Stomach (tissue), 4 donors: ENCODE measurements at regions not wholly inside any gene's neighbourhood (a gene's known extent, or its start where the extent isn't known, plus 50 kb on each side); places are given as distances from the start of the nearest gene placed in this dataset.

Experiments used
- EP300 ChIP-seq: sonication (generic); formaldehyde crosslinking; IDR thresholded peaks from one replicate; pipeline ENCODE4 v1.6.1; 2017; ENCODE audit warnings: antibody characterized with exemption
- POLR2A ChIP-seq, 4 donors: fragments of 450-650 bp; IDR thresholded peaks; one replicate each; pipeline ENCODE4 v1.6.1; 2016; ENCODE audit warnings: antibody characterized with exemption in 4 of 4, control low read depth in 2 of 4, mild to moderate bottlenecking in 1 of 4, moderate library complexity in 1 of 4
- POLR2AphosphoS5 ChIP-seq, 3 donors: sonication (generic); formaldehyde crosslinking; IDR thresholded peaks; one replicate each; pipeline ENCODE4 v1.6.1; 2016; ENCODE audit warnings: antibody characterized with exemption in 3 of 3
- TF ChIP-seq, protein P1 (sequence below), 7 experiments: fragments of 450-650 bp in 4 of 7; fragments of 200-600 bp in 3 of 7; sonication (generic) in 3 of 7; IDR thresholded peaks; one replicate each; pipeline ENCODE4 v1.5.1; 2016 to 2019; ENCODE audit warnings: antibody characterized with exemption in 7 of 7, control low read depth in 2 of 7, mild to moderate bottlenecking in 1 of 7

- TF ChIP-seq POLR2AphosphoS5 (IDR thresholded peaks at IDR 0.05) (no peak), POLR2A (IDR thresholded peaks at IDR 0.05) (no peak), EP300 (no peak)
- TF ChIP-seq, protein P1, sequence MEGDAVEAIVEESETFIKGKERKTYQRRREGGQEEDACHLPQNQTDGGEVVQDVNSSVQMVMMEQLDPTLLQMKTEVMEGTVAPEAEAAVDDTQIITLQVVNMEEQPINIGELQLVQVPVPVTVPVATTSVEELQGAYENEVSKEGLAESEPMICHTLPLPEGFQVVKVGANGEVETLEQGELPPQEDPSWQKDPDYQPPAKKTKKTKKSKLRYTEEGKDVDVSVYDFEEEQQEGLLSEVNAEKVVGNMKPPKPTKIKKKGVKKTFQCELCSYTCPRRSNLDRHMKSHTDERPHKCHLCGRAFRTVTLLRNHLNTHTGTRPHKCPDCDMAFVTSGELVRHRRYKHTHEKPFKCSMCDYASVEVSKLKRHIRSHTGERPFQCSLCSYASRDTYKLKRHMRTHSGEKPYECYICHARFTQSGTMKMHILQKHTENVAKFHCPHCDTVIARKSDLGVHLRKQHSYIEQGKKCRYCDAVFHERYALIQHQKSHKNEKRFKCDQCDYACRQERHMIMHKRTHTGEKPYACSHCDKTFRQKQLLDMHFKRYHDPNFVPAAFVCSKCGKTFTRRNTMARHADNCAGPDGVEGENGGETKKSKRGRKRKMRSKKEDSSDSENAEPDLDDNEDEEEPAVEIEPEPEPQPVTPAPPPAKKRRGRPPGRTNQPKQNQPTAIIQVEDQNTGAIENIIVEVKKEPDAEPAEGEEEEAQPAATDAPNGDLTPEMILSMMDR (IDR thresholded peaks at IDR 0.05): no peak
These were observed 433.1 kb upstream of the RBMS3 start for GRCh38 chr3:28847736-28848135.
